Effector CD4-positive, alpha-beta T cell (primary cell): ENCODE measurements at regions not wholly inside any gene's neighbourhood (a gene's known extent, or its start where the extent isn't known, plus 50 kb on each side); places are given as distances from the start of the nearest gene placed in this dataset.

Experiments used
- DNase-seq: peaks from one replicate; pipeline ENCODE4 v3.0.0-alpha.2; 2020

GRCh38 chr10:129325893-129326292 lies 141.1 kb upstream of the MGMT start:
- no peak for DNase-seq

- DNase-seq: no peak
These were observed 138.5 kb upstream of the MGMT start for GRCh38 chr10:129328546-129328945.

- DNase-seq: no peak
These were observed 137.5 kb upstream of the MGMT start for GRCh38 chr10:129329385-129330055.

- no peak for DNase-seq
These were observed 136.8 kb upstream of the MGMT start for GRCh38 chr10:129330211-129330610.

- DNase-seq: no peak
These were observed 135.7 kb upstream of the MGMT start for GRCh38 chr10:129331207-129331838.

- no peak for DNase-seq
These were observed 135.2 kb upstream of the MGMT start for GRCh38 chr10:129331839-129332220.

GRCh38 chr10:129332476-129332875 lies 134.6 kb upstream of the MGMT start:
- no peak for DNase-seq

GRCh38 chr10:129333706-129334105 lies 133.3 kb upstream of the MGMT start:
- DNase-seq: no peak

- no peak for DNase-seq
These were observed 132.8 kb upstream of the MGMT start for GRCh38 chr10:129334266-129334665.

- no peak for DNase-seq
These were observed 131.6 kb upstream of the MGMT start for GRCh38 chr10:129335396-129335795.

- DNase-seq: no peak
These were observed 131.1 kb upstream of the MGMT start for GRCh38 chr10:129335942-129336341.

GRCh38 chr10:129339191-129339590 lies 127.8 kb upstream of the MGMT start:
- no peak for DNase-seq

- DNase-seq: no peak
These were observed 127.2 kb upstream of the MGMT start for GRCh38 chr10:129339841-129340240.

GRCh38 chr10:129341087-129341486 lies 126.0 kb upstream of the MGMT start:
- no peak for DNase-seq

GRCh38 chr10:129342385-129342784 lies 124.7 kb upstream of the MGMT start:
- no peak for DNase-seq

GRCh38 chr10:129343141-129343540 lies 123.9 kb upstream of the MGMT start:
- DNase-seq: no peak

GRCh38 chr10:129344103-129344502 lies 122.9 kb upstream of the MGMT start:
- DNase-seq: no peak

GRCh38 chr10:129344731-129345355 lies 122.2 kb upstream of the MGMT start:
- no peak for DNase-seq

GRCh38 chr10:129345763-129346162 lies 121.3 kb upstream of the MGMT start:
- DNase-seq: no peak

GRCh38 chr10:129350690-129351089 lies 116.4 kb upstream of the MGMT start:
- DNase-seq: no peak

- no peak for DNase-seq
These were observed 113.9 kb upstream of the MGMT start for GRCh38 chr10:129353101-129353500.

- no peak for DNase-seq
These were observed 107.0 kb upstream of the MGMT start for GRCh38 chr10:129360046-129360445.

GRCh38 chr10:129361676-129362376 lies 105.2 kb upstream of the MGMT start:
- DNase-seq: no peak

GRCh38 chr10:129364949-129365348 lies 102.1 kb upstream of the MGMT start:
- no peak for DNase-seq
